GM12878 (cell line): ENCODE measurements at regions not wholly inside any gene's neighbourhood (a gene's known extent, or its start where the extent isn't known, plus 50 kb on each side); places are given as distances from the start of the nearest gene placed in this dataset.

ENCODE experiments used
- POLR2A ChIP-seq: IDR thresholded peaks from 2 replicates; pipeline ENCODE4 v1.6.1; 2011; ENCODE audit warnings: low read depth, mild to moderate bottlenecking, low read length
- YY1 ChIP-seq: IDR thresholded peaks from 2 replicates; pipeline ENCODE4 v1.6.1; 2011; ENCODE audit warnings: low read depth, mild to moderate bottlenecking, low read length

- TF ChIP-seq POLR2A (no peak), YY1 (no peak)
Measured at GRCh38 chr2:61645911-61646310, 107.8 kb upstream of the XPO1 start.
